Mammary epithelial cell (primary cell): ENCODE measurements at regions not wholly inside any gene's neighbourhood (a gene's known extent, or its start where the extent isn't known, plus 50 kb on each side); places are given as distances from the start of the nearest gene placed in this dataset.

ENCODE experiments used
- EZH2 ChIP-seq: IDR thresholded peaks from 2 replicates; pipeline ENCODE4 v1.6.1; 2012; ENCODE audit warnings: low read length, inconsistent platforms, borderline replicate concordance
- TF ChIP-seq, protein P1 (sequence below), 2 donors: IDR thresholded peaks in 1 of 2; conservative IDR thresholded peaks in 1 of 2; 2 replicates each; pipeline ENCODE4 v1.5.1; 2011 to 2012; ENCODE audit warnings: inconsistent platforms in 2 of 2, low read length in 2 of 2, mild to moderate bottlenecking in 2 of 2, control low read depth in 1 of 2, low read depth in 1 of 2; ENCODE audit not compliant: insufficient read depth in 1 of 2; ENCODE audit errors: extremely low read depth in 1 of 2

DNA sequence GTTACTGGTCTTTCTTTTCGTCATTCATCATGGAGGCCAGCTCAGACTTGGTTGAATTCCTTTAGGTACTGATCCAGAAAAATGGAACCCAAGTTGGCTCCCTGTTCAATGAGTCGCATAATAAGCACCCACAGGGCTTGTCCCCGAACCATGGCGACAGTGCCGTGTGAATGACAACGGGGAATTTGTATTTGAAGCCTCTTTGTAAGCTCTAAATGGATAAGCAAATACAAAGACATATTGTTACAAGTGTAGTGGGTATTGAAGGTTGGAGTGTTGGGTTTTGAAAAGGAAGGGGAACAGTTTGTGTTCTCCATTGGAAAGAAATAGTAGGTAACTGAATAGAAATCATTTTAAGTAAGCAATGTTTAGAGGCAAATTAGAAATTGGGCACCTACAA, 288.9 kb downstream of the SLC4A3 start:
- TF ChIP-seq, protein P1, sequence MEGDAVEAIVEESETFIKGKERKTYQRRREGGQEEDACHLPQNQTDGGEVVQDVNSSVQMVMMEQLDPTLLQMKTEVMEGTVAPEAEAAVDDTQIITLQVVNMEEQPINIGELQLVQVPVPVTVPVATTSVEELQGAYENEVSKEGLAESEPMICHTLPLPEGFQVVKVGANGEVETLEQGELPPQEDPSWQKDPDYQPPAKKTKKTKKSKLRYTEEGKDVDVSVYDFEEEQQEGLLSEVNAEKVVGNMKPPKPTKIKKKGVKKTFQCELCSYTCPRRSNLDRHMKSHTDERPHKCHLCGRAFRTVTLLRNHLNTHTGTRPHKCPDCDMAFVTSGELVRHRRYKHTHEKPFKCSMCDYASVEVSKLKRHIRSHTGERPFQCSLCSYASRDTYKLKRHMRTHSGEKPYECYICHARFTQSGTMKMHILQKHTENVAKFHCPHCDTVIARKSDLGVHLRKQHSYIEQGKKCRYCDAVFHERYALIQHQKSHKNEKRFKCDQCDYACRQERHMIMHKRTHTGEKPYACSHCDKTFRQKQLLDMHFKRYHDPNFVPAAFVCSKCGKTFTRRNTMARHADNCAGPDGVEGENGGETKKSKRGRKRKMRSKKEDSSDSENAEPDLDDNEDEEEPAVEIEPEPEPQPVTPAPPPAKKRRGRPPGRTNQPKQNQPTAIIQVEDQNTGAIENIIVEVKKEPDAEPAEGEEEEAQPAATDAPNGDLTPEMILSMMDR (conservative IDR thresholded peaks at IDR 0.05 in 1 of 2, IDR thresholded peaks at IDR 0.05 in 1 of 2; ENCODE audit: extremely low read depth in 1 of 2, insufficient read depth in 1 of 2, low read depth in 1 of 2, low read length in 2 of 2): no peak
- TF ChIP-seq EZH2: no peak
